IPS DF 4.7 (cell line): ENCODE measurements at regions not wholly inside any gene's neighbourhood (a gene's known extent, or its start where the extent isn't known, plus 50 kb on each side); places are given as distances from the start of the nearest gene placed in this dataset.

ENCODE experiments used
- DNase-seq: peaks from one replicate; pipeline ENCODE4 v3.0.0-alpha.2; 2013; ENCODE audit warnings: low spot score; ENCODE audit errors: extremely low read depth

DNA sequence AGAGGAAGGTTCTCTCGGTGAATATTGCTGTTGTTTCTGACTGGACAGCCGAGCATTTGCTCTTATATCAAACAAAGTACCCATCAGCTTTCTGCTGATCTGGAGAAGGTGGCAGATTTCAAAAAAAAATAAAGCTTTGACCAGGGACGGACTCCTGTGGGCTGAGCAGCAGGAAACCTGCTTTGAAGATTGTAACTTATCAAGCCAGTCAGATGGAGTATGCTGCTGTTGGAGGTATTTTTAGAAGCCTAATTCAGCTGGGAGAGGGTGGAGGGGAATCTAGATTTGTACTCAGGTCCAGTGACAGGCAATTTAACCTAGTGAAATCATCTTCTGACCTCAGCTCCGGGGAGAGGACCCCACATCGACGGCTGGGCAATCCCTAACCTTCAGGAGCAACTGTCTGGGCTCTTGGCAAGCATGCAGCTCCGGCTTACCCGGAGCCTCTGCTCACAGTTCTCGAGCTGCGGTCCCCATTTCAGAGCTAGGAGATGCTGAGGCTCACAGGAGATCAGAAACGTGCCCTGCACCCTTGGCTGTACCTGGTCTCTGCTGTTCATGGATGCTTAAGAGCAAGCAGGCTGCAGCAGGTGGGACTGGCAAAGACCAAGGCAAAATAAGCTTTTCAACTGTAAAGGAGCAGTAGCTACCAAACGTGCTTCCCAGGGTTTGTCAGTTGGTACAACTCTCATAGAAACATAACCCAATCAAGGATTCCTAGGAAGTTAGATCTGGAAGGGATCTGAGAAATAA is 89.3 kb upstream of the ST8SIA2 start:
- no peak for DNase-seq

GRCh38 chr15:92305343-92305742 is 88.3 kb upstream of the ST8SIA2 start:
- no peak for DNase-seq

DNA sequence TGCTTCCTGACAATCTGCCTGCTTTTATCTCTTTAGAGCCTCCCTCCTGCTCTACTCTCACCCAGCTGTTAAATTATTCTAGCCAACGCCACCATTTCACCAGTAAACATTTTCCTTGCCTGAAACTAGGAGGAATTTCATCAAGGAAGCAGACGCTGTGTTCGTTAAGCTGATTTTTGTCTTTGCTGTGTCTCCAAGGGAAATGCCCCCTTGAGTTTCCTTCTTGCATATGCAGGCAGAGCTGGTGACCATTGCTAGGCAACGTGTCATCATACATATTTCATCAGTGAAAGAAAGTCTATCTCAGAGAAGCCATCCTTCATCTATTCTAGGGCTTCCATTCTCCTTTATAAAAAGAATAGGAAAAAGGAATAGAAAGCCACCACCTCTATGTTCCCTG is 87.0 kb upstream of the ST8SIA2 start:
- DNase-seq, result peak; percentile 46

- DNase-seq, result no peak
These were observed 78.5 kb upstream of the ST8SIA2 start for GRCh38 chr15:92315144-92315543.

GRCh38 chr15:92315595-92316211 is 78.0 kb upstream of the ST8SIA2 start:
- no peak for DNase-seq

- DNase-seq, result no peak
These were observed 76.9 kb upstream of the ST8SIA2 start for GRCh38 chr15:92316586-92317295.

- DNase-seq, result no peak
These were observed 73.5 kb upstream of the ST8SIA2 start for GRCh38 chr15:92320012-92320699.

GRCh38 chr15:92322566-92323355 is 70.9 kb upstream of the ST8SIA2 start:
- DNase-seq, result no peak

- DNase-seq, result no peak
These were observed 70.2 kb upstream of the ST8SIA2 start for GRCh38 chr15:92323525-92323924.

- no peak for DNase-seq
These were observed 69.3 kb upstream of the ST8SIA2 start for GRCh38 chr15:92324101-92324963.

GRCh38 chr15:92326236-92326635 is 67.4 kb upstream of the ST8SIA2 start:
- DNase-seq, result no peak

DNA sequence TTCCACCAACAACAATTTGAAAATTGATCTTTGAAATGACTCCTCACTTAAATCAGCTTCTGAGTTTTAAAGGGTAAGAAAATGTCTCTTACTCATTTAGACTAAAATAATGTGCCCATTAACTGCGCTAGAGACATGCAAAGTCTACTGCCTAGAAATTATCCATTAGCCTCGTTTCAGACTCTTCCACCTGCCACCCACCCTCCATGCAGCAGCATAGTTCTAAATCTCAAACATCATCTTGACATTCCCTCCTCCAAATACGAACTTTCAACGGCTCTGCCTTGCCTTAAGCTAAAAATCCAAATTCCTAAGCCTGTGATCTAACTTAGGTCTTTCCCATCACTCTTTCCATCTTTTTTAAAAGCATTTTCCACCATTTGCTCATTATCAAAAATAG is 66.6 kb upstream of the ST8SIA2 start:
- DNase-seq, result no peak

GRCh38 chr15:92328207-92328606 is 65.5 kb upstream of the ST8SIA2 start:
- DNase-seq, result no peak

DNA sequence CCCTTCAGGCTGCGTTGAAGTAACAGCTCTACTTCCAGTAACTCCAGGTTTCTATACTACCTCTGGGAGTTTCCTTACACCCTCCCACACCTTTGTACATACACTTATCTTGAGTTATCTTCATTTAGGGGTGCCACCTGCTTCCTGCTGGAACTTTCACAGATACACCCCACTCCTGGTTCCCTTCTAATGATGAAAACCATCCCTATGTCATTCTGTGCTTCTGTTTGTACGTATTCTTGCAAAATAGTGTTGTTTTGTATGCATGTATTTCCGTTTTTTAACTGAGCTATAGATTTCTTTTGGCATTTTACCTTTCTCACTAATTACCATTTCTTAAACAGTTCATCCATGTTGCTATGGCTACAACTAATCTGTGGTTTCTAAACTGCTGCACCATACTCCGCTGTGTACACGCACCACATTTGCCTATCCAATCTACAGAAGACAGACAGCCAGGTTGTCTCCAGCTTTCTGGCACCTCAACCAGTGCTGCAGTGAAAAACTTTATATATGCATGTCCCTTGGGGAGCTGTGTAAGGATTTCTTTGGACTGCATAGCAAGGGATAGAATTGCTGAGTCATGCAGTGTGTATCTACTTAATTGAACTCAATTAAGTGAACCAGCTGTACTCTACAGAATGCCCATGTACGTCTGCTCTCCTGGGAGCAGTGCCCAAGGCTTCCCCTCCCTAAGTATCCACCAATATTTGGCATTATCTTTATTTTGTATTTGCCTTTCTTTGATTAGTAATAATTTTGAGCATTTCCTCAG is 61.4 kb upstream of the ST8SIA2 start:
- no peak for DNase-seq

DNA sequence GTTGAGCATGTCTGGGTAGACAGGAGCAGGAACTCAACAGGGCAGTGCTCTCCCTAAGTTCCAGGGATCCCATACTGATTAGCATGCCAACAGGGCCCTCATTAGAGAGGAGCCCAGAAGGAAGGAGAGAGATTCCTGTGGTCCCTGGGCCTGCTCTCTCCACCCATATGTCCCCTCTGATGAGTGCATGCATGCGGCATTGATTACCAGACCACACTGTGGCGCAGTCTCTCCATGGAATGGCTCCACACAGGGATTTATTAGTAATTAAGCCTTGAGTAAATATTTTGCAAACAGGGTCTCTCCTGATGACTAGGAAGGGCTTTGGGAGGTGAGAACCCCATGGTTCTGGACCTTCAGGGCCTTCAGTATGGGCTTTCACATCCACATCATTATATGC is 60.0 kb upstream of the ST8SIA2 start:
- DNase-seq, result no peak

DNA sequence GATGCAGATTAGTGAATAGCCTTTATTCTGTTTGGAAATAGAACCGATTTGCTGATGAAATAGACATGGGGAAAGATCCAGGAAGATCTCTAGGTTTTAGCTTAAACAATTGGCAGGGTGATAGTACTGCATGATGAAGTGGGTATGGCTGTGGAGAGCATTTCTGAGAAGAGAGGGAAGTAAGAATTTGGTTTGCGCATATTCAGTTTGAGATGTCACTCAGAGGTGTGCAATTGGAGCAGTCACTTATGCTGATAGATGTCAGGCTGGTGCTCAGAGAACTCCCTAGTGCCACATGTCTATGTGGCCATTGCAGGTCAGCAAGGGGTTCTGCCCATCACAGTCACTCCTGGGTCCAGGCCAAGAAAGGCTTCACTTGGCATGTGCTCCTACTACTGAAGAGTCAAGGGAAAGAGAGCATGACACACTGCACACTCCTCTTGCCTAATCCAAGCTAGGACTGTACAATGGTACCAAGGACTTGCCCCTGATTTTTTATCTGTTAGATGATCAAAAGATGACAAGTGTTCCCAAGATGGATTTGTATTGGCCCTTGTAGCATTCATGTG is 57.2 kb upstream of the ST8SIA2 start:
- no peak for DNase-seq

GRCh38 chr15:92339361-92339760 is 54.3 kb upstream of the ST8SIA2 start:
- DNase-seq, result no peak
